ENCODE measurements at regions not wholly inside any gene's neighbourhood (a gene's known extent, or its start where the extent isn't known, plus 50 kb on each side); places are given as distances from the start of the nearest gene placed in this dataset.
A peak's percentile ranks its signal among the peaks of the same experiment; 100 is the strongest.

- WGBS, 2 donors (ENCODE audit: low coverage in 1 of 2) = 93 to 94% methylated on average over 7 of the region's 7 CpGs
- ATAC-seq = no peak
- TF ChIP-seq EP300 (IDR thresholded peaks at IDR 0.05) (no peak), CTCF (IDR thresholded peaks at IDR 0.05) (no peak), POLR2A (IDR thresholded peaks at IDR 0.05) (no peak), POLR2AphosphoS5 (IDR thresholded peaks at IDR 0.05) (no peak)
- no peaks in the 10 kb centered on the region for H3K4me1 ChIP-seq
- no peaks in the 10 kb centered on the region for H3K27me3 ChIP-seq
- peaks cover 0 to 57% of the 10 kb centered on the region in 2 donors for H3K36me3 ChIP-seq
- no peak overlapping the region for H3K4me3 ChIP-seq
- H3K9me3 ChIP-seq = no peaks in the 10 kb centered on the region
- H3K27ac ChIP-seq = no peak overlapping the region
These were observed 50.6 kb upstream of the PTGR2 start for GRCh38 chr14:73800970-73801515.

- no peaks in the 10 kb centered on the region for H3K9me3 ChIP-seq
- H3K36me3 ChIP-seq = peaks cover 0 to 29% of the 10 kb centered on the region in 2 donors
- ATAC-seq = no peak
- H3K27ac ChIP-seq = peak overlapping the region in 1 of 4 donors; percentile 1
- no peaks in the 10 kb centered on the region for H3K27me3 ChIP-seq
- H3K4me1 ChIP-seq = peaks cover 3 to 29% (median 14%) of the 10 kb centered on the region in 3 donors
- TF ChIP-seq EP300 (IDR thresholded peaks at IDR 0.05) = no peak
- TF ChIP-seq CTCF (IDR thresholded peaks at IDR 0.05) = no peak
- no peak for TF ChIP-seq POLR2AphosphoS5 (IDR thresholded peaks at IDR 0.05)
- no peak for TF ChIP-seq POLR2A (IDR thresholded peaks at IDR 0.05)
- whole genome bisulfite sequencing, 2 donors (ENCODE audit: low coverage in 1 of 2) = 69 to 83% methylated on average over 4 of the region's 4 CpGs
- no peak overlapping the region for H3K4me3 ChIP-seq
These were observed 53.9 kb upstream of the PTGR2 start for GRCh38 chr14:73797543-73798265.

- ATAC-seq = no peak
- peaks cover 3 to 35% (median 14%) of the 10 kb centered on the region in 3 donors for H3K4me1 ChIP-seq
- TF ChIP-seq CTCF (IDR thresholded peaks at IDR 0.05) (no peak), POLR2A (IDR thresholded peaks at IDR 0.05) (no peak), POLR2AphosphoS5 (IDR thresholded peaks at IDR 0.05) (no peak), EP300 (IDR thresholded peaks at IDR 0.05) (no peak)
- peak overlapping the region in 1 of 4 donors; percentile 1 for H3K27ac ChIP-seq
- no peaks in the 10 kb centered on the region for H3K9me3 ChIP-seq
- peaks cover 0 to 22% of the 10 kb centered on the region in 2 donors for H3K36me3 ChIP-seq
- H3K27me3 ChIP-seq = no peaks in the 10 kb centered on the region
- 83 to 90% methylated on average over 2 to 4 of the region's 4 CpGs for WGBS, 2 donors (ENCODE audit: low coverage in 1 of 2)
- H3K4me3 ChIP-seq = no peak overlapping the region
These were observed 54.6 kb upstream of the PTGR2 start for GRCh38 chr14:73796893-73797542.

- Histone ChIP-seq H3K4me3 (no peak overlapping the region), H3K9me3 (no peaks in the 10 kb centered on the region), H3K27ac (peak overlapping the region in 1 of 4 donors; percentile 1), H3K36me3 (peaks cover 0 to 16% of the 10 kb centered on the region in 2 donors), H3K4me1 (peaks cover 3 to 41% (median 14%) of the 10 kb centered on the region in 3 donors), H3K27me3 (no peaks in the 10 kb centered on the region)
- ATAC-seq = no peak
- 100% methylated on average over 1 of the region's 2 CpGs for WGBS, 2 donors (ENCODE audit: low coverage in 1 of 2)
- no peak for TF ChIP-seq EP300 (IDR thresholded peaks at IDR 0.05)
- TF ChIP-seq POLR2A (IDR thresholded peaks at IDR 0.05) = no peak
- no peak for TF ChIP-seq CTCF (IDR thresholded peaks at IDR 0.05)
- TF ChIP-seq POLR2AphosphoS5 (IDR thresholded peaks at IDR 0.05) = no peak
These were observed 55.2 kb upstream of the PTGR2 start for GRCh38 chr14:73796415-73796814.
